Caco-2 (cell line): ENCODE measurements at regions not wholly inside any gene's neighbourhood (a gene's known extent, or its start where the extent isn't known, plus 50 kb on each side); places are given as distances from the start of the nearest gene placed in this dataset.

Experiments
- BruUV-seq: library from RNA; stranded (reverse); fragments of 400-500 nt; replicated peaks from 2 replicates; lab custom pipeline; 2021; lab: Mats Ljungman, UMichigan
- CTCF ChIA-PET: fragments of 300-600 bp; sonication (Branson Sonifier 250); formaldehyde crosslinking; loops from one replicate; lab custom pipeline; 2022; ENCODE audit warnings: antibody characterized with exemption; lab: Charles Lee
- POLR2A ChIA-PET: fragments of 300-600 bp; sonication (Branson Sonifier 250); formaldehyde crosslinking; loops from one replicate; lab custom pipeline; 2022; ENCODE audit warnings: antibody characterized with exemption; lab: Charles Lee
- DNase-seq, 2 experiments: peaks; one replicate each; pipeline versions ENCODE4 v3.0.0 to v3.0.0-alpha.2; 2020 to 2022
- H3K27me3 ChIP-seq: replicated peaks from 2 replicates; pipeline ENCODE4 v1.6.0; 2011; ENCODE audit warnings: low read length; ENCODE audit not compliant: control insufficient read depth, insufficient read depth
- H3K36me3 ChIP-seq: 2 replicates; pipeline ENCODE4 v1.5.1; 2011; ENCODE audit warnings: low read length; ENCODE audit not compliant: control insufficient read depth, insufficient read depth
- H3K4me1 ChIP-seq: fragments of 250-450 bp; sonication (Bioruptor Pico); 2 replicates; pipeline ENCODE4 v1.5.1; 2020; ENCODE audit warnings: mild to moderate bottlenecking
- H3K4me3 ChIP-seq: 2 replicates; pipeline ENCODE4 v1.5.1; 2011; ENCODE audit warnings: low read depth, mild to moderate bottlenecking, control low read depth, low read length
- H3K9me3 ChIP-seq: fragments of 250-450 bp; sonication (Bioruptor Pico); 2 replicates; pipeline ENCODE4 v1.5.1; 2020; ENCODE audit warnings: mild to moderate bottlenecking, moderate library complexity
- H3K27ac Mint-ChIP-seq: one replicate; pipeline ENCODE4 v1.8.0; 2022; ENCODE audit warnings: mixed read lengths; ENCODE audit not compliant: unreplicated experiment
- H3K27me3 Mint-ChIP-seq: one replicate; pipeline ENCODE4 v1.8.0; 2022; ENCODE audit warnings: mixed read lengths; ENCODE audit not compliant: insufficient read depth, unreplicated experiment
- H3K36me3 Mint-ChIP-seq: one replicate; pipeline ENCODE4 v1.8.0; 2022; ENCODE audit warnings: mild to moderate bottlenecking, mixed read lengths; ENCODE audit not compliant: insufficient read depth, unreplicated experiment
- H3K4me1 Mint-ChIP-seq: one replicate; pipeline ENCODE4 v1.8.0; 2022; ENCODE audit warnings: low read depth, mixed read lengths; ENCODE audit not compliant: unreplicated experiment
- H3K4me3 Mint-ChIP-seq: one replicate; pipeline ENCODE4 v1.8.0; 2022; ENCODE audit warnings: mild to moderate bottlenecking, moderate library complexity, mixed read lengths; ENCODE audit not compliant: unreplicated experiment
- H3K9me3 Mint-ChIP-seq: one replicate; pipeline ENCODE4 v1.8.0; 2022; ENCODE audit warnings: mixed read lengths; ENCODE audit not compliant: unreplicated experiment
- intact Hi-C: fragments of 100-400 bp; cut with micrococcal nuclease; formaldehyde crosslinking; loops from one replicate; pipeline ENCODE4 v1.10.0; 2022; ENCODE audit not compliant: unreplicated experiment
- TF ChIP-seq, protein P1 (sequence below), 2 experiments: fragments of 200-600 bp in 1 of 2; IDR thresholded peaks; 1 replicate in 1 of 2; 2 replicates in 1 of 2; pipeline versions ENCODE4 v1.5.1 to v1.8.0; 2011 to 2022; ENCODE audit warnings: antibody characterized with exemption in 1 of 2, control low read depth in 1 of 2, inconsistent platforms in 1 of 2, low read depth in 1 of 2, low read length in 1 of 2, mild to moderate bottlenecking in 1 of 2, moderate library complexity in 1 of 2; ENCODE audit not compliant: insufficient read depth in 1 of 2, severe bottlenecking in 1 of 2, unreplicated experiment in 1 of 2

DNA sequence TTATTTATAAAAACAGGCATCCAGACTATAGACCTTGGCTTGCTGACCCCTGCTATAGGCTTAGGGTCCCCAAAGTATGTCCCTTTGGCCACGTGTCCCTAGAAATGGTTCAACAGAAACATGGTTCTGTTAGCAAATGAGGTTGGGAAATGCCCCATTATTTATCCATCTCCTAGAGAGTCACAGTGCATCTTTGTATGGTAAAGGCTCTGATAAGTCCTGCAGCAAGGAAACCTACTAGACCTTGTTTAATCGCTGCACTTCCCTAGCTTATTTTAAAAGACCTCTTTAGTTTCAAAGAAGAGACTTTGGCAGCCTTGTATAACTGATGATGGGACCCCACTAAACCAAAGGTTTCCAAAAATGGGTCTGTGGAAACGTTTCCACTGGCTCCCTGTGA lies 471.5 kb downstream of the MED13L start:
- Mint-ChIP-seq H3K9me3 (no peaks in the 10 kb centered on the region), H3K36me3 (no peaks in the 10 kb centered on the region), H3K4me1 (no peaks in the 10 kb centered on the region), H3K4me3 (no peak overlapping the region), H3K27ac (no peak overlapping the region), H3K27me3 (no peaks in the 10 kb centered on the region)
- BruUV-seq: no TSS peak
- intact Hi-C loops: no loop called here
- POLR2A ChIA-PET: no interaction called here
- no peak for DNase-seq
- CTCF ChIA-PET: no interaction called here
- TF ChIP-seq, protein P1, sequence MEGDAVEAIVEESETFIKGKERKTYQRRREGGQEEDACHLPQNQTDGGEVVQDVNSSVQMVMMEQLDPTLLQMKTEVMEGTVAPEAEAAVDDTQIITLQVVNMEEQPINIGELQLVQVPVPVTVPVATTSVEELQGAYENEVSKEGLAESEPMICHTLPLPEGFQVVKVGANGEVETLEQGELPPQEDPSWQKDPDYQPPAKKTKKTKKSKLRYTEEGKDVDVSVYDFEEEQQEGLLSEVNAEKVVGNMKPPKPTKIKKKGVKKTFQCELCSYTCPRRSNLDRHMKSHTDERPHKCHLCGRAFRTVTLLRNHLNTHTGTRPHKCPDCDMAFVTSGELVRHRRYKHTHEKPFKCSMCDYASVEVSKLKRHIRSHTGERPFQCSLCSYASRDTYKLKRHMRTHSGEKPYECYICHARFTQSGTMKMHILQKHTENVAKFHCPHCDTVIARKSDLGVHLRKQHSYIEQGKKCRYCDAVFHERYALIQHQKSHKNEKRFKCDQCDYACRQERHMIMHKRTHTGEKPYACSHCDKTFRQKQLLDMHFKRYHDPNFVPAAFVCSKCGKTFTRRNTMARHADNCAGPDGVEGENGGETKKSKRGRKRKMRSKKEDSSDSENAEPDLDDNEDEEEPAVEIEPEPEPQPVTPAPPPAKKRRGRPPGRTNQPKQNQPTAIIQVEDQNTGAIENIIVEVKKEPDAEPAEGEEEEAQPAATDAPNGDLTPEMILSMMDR (IDR thresholded peaks at IDR 0.05; ENCODE audit: insufficient read depth in 1 of 2, low read depth in 1 of 2, low read length in 1 of 2, severe bottlenecking in 1 of 2, unreplicated experiment in 1 of 2): no peak
- no peaks in the 10 kb centered on the region for H3K36me3 ChIP-seq
- H3K4me1 ChIP-seq: no peaks in the 10 kb centered on the region
- H3K27me3 ChIP-seq: no peaks in the 10 kb centered on the region
- no peak overlapping the region for H3K4me3 ChIP-seq
- no peaks in the 10 kb centered on the region for H3K9me3 ChIP-seq

DNA sequence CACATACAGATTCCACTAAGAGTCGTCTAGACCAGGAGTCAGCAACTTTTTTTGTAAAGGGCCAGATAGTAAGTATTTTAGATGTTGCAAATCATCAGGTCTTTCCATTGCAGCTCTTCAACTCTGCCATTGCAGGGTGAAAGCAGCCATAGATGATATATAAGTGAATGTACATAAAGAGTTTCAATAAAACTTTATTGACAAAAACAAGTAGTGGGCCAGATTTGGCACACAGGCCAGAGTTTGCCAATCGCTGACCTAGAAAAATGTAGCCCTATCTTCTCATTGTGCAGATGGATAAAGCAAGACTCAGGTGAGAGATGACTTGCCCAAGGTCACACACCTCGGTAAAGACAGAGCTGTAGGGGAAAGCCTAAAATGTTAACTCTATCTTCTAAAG lies 474.7 kb downstream of the MED13L start:
- Mint-ChIP-seq H3K4me3 (no peak overlapping the region), H3K36me3 (no peaks in the 10 kb centered on the region), H3K9me3 (no peaks in the 10 kb centered on the region), H3K4me1 (no peaks in the 10 kb centered on the region), H3K27me3 (no peaks in the 10 kb centered on the region), H3K27ac (no peak overlapping the region)
- Histone ChIP-seq H3K36me3 (no peaks in the 10 kb centered on the region), H3K4me1 (no peaks in the 10 kb centered on the region), H3K4me3 (no peak overlapping the region), H3K27me3 (no peaks in the 10 kb centered on the region), H3K9me3 (no peaks in the 10 kb centered on the region)
- BruUV-seq: no TSS peak
- TF ChIP-seq, protein P1 (IDR thresholded peaks at IDR 0.05; ENCODE audit: insufficient read depth in 1 of 2, low read depth in 1 of 2, low read length in 1 of 2, severe bottlenecking in 1 of 2, unreplicated experiment in 1 of 2): no peak
- intact Hi-C loops: no loop called here
- ChIA-PET CTCF (no interaction called here), POLR2A (no interaction called here)
- no peak for DNase-seq

DNA sequence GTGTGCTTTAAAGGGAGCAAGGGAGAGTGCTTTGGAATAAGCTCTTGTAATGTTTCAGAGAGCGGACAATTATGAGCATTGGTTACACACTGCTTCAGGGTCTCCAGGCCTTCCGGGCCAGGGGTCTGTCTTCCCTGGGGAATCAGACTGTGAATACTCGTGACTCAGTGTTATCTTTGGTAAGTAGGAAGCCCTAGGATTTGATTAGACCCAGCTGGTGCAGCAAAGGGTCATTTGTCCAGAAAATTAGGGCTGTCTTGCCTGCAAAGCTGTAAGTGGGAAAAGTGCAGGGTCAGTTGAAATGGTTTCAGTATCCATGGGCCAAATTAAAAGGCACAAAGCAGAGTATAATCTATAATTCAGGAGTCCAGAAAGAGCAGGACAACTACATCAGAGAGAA lies 475.6 kb downstream of the MED13L start:
- ChIA-PET CTCF (no interaction called here), POLR2A (no interaction called here)
- no peak overlapping the region for H3K4me3 Mint-ChIP-seq
- no peak for DNase-seq
- H3K9me3 ChIP-seq: no peaks in the 10 kb centered on the region
- no peaks in the 10 kb centered on the region for H3K4me1 ChIP-seq
- no peaks in the 10 kb centered on the region for H3K9me3 Mint-ChIP-seq
- H3K27me3 Mint-ChIP-seq: no peaks in the 10 kb centered on the region
- H3K4me3 ChIP-seq: no peak overlapping the region
- H3K27me3 ChIP-seq: no peaks in the 10 kb centered on the region
- no peaks in the 10 kb centered on the region for H3K4me1 Mint-ChIP-seq
- intact Hi-C loops: no loop called here
- BruUV-seq: no TSS peak
- H3K36me3 Mint-ChIP-seq: no peaks in the 10 kb centered on the region
- H3K36me3 ChIP-seq: no peaks in the 10 kb centered on the region
- TF ChIP-seq, protein P1 (IDR thresholded peaks at IDR 0.05; ENCODE audit: insufficient read depth in 1 of 2, low read depth in 1 of 2, low read length in 1 of 2, severe bottlenecking in 1 of 2, unreplicated experiment in 1 of 2): no peak
- H3K27ac Mint-ChIP-seq: no peak overlapping the region
